ENCODE measurements at regions not wholly inside any gene's neighbourhood (a gene's known extent, or its start where the extent isn't known, plus 50 kb on each side); places are given as distances from the start of the nearest gene placed in this dataset.
"Not testable (repeated sequence)": the region's sequence is repeated elsewhere in the genome, so short reads cannot be mapped to it uniquely, and the experiment has no call there.

DNA sequence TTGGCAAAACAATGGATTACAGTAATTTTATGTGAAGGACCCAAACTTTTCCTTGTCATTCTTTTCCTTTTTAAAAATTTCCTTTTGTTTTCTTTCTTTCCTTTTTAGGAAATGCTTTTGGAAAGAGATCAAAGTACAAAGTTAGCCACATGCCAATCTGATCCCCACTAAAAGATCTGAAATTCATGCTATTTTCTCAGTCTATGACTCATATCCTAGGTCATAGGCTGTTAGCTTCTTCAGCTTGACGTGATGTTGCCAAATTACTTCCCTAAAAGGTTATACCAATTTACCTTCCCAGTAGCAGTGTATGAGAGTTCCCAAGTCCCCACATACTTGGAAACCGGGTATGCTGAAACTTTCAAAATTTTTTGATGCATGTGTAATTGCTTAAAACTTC, 355.3 kb downstream of the INSIG2 start:
- no peak for DNase-seq

DNA sequence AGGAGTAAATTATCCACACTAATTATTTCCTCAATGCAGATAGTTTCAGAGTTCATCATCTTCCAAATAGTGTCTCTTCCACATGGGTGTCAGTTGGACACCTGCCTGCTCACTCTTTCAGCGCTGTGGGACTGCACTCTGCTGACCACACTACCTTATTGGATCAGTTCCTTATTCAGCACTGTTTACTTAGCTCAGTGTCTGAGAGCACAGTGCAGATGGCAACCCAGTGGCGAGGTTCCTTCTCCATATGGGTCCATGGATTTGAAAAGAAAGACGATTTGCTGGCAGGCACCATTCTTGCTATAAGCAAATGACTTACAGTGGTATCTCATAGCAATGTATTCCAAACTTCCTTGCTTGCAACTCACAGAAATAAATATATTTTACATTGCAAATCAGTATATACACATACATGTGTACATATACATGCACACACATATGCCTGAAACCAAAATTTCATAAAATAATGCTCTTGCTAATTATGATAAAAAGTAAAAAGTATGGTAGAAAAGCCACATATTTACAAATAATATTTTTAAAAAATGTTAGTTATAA, 354.8 kb downstream of the INSIG2 start:
- no peak for DNase-seq

DNA sequence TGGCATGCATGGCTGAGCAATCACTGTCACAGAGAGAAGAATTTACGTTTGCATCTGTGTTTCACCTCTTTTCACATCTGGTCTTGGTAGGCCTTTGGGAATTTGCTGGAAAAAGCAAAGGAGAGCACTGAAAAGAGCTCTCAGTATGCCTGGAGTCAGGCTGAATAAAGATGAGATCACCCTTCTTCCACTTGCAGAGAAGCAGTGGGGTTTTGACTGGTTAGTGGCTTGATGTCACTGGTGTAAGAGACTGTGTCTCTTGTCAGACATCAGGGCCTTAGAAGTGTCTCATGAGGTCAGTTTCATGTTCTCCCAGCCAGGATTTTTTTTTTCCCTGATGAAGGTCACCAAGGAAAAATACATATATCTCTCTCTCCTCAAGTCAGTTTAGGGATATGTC, 353.8 kb downstream of the INSIG2 start:
- DNase-seq = no peak

DNA sequence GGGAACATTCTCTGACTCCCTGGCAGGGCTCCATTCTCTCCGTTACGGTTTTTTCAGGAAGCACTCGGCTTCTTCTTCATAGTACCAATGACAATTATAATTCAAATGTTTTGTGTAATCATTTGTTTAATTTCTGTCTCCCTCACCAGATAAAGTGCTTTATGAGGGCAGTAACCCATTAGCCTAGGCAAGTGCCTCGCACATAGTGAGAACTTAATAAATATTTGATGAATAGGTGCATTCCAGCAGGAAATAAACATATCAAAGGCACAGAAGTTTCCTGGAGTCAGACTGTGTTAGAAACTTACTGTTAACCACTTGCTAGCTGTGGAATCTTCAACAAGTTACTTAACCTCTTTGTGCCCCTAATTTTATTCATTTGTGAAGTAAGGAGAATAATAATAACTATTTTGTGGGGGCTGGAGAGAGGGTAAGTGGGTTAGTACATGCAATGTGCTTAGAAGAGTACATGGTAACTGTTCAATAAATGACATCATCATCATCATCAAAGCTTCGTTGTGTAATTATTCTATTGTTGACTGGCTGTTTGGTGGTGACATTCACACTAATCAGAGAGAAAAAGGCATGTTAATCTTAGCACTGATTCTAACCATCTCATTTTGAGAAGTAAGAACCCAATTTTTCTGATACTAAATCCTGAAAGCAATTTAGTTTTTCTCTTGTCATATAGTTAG, 352.3 kb downstream of the INSIG2 start:
- no peak for DNase-seq

DNA sequence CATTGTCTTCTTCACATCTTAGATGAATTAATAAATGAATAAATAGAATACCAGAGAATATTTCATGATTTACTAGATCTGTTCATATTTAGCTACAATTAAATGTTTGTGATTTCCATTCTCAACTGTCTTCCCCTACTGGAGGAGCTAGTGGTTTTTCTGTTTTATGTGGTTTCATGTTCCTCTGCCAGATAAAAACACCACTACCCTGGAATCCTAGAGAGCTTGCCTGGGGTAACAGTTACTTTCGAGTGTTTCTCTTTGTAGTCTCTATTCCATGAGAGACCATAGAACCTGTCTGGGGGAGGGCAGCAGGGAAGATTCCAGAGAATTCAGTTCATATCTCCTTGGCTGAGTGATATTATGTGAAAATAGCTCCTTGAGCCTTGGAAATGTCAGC, 349.2 kb downstream of the INSIG2 start:
- DNase-seq = no peak

DNA sequence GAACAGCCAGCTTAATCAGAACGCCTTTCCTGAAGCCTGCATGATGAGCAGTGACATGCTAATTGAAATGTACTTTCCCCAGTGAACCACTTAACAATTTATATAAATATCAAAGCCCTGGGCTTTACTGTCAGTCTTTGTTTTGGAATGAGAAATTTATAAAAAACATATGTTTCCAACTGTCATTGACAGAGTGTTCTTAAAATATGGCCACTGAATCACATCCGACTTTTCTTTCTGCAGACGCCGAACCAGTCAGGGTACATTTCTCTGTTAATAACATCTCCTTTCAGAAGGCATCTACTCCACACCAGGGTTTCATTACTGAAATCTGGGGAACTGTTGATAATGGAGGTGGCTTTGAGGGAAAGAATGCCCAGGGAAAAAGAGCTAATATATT, 343.7 kb downstream of the INSIG2 start:
- DNase-seq = no peak

DNA sequence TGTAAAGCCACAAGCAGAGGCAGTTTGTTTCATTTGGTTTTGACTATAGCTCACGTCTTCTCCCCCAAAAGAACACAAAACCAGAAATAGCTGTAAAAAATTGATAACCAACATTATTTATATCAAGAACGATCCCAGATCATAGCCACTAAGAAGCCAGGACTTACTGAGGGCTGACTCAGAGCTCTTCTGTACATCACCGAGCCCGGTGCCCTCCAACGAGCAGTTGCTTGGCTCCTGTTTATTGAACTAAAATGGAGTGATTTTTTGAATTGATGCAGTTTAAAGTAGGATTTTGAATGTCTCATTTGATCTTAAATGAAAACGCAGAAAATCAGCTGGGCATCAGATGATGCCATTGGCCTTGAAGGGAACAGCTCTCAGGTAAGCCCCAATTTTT, 343.3 kb downstream of the INSIG2 start:
- DNase-seq = no peak

DNA sequence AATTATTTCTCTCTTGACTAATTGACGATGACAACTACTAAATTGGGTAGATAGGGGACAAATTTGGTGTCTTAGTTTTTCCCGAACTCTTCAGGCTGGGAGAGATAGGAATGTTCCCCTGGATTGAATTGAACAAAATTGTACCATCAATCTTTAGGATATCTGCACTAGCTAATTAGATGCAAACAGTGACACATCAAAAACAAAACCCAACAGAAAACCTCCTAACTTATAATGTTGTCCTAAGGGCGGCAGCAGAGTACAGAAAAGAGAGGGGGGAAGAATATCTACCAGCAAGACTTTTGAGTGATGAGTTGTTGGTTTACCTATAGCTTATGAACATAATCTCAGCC, 342.9 kb downstream of the INSIG2 start:
- no peak for DNase-seq

DNA sequence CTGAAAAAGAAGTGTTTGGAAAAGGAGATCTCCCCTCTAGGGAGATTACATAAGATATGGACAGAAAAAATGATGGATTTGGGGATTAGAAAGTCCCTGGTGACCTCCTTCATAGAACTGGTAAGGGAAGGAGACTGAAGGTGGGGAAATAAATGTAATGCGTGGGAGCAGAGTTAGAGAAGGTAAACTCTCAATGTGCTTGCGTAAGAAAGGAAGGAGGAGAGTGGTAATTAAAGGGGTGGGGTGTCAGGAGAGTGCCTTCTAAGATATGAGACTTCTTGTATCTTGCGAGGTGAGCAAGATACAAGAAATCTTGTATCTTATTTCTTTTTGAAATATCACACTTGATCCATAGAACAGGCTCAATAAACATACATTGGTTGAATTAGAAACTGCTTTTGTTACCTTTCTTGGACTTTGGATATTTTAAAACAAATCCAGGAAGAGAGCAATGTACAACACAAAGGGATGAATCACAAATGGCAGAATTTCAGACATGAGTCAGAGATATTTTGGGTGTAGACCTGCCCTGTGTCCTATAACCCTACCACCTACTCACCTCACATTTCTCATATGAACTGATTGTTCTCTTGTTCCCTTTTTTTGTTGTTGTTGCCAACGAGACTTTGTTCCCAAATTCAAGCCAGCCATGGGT, 342.4 kb downstream of the INSIG2 start:
- DNase-seq = no peak

DNA sequence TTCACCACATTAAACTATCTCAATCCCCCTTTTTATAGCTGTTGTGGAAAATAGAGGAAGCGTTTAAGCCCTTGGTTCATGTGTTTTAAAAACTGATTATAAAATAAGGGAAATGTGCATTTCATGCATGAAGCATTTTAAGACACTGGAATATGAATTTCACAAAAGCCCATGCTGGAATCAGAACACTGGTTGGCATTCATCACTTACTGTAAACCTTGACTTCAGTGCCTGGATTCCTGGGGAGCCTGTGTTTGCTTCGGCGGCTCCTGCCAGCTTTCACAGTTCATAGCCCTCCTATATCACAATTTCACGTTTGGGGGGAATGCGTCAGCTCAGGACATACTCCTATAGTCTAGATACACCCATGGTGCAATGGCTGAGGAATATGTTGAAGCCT, 336.9 kb downstream of the INSIG2 start:
- DNase-seq = no peak

DNA sequence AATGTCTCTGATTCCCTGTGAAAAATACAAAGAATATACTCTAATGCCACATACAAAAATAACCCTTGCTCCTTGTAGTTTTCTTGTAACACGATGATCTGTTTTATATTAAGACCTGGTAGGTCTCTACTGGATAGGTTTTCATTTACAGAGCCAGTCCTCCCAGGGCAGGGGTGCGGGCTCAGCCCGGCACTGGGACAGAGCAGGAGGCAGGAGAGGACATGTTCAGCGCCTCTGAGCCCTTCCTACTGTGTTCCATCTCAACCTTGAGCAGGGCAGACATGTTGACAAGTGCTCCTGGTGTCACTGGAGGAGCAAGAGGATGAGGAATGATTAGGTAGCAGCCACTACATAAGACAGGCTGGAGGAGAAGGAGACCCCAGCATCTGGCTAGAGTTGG, 335.5 kb downstream of the INSIG2 start:
- DNase-seq = no peak

DNA sequence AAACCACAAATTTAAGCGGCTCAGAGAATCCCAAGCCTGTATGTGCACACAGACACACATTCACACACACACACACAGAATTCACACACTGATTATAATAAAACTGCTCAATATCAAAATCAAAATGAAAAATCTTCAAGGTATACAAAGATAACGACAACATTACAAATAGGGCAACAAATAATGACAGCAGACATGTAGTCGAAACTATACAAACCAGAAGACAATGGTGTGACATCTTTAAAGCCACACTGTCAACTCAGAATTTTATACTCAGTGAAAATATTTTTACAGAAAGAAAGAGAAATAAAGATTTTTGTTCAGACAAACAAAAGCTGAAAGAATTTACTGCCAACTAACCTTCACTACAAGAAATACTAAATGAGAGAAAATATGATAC, 333.4 kb downstream of the INSIG2 start:
- no peak for DNase-seq

DNA sequence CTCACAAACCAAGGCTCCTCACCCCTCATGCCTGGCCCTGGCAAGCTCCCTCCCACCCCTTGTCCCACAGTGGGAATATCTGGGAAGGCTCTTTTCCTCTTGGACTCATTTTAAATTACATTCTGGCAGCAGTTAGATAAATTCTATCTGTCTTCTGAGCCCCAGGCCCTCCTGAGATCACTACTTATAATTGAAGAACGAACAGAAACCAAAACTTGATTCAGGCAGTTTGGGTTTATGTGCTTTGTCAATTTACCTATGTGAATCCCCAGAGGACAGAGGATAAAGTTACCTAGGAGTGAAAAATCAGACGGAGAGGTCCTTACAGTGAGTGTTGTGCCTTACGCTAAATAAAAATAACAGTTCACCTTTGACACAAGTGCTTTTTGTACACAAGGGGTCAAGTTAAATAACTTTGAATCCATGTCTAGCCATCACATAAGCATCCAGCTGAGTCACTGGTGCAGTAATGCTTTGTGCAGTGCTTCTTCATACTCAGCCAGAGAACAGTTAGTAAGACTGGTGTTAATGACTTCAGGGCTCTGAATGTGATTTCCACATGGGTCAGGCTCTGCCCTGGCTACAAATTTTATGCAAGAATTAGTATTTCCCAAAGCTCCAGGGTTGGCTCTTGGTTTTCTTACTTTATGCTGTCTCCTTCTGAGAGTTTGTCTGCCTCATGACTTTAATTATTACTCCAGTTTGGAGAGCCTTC, 329.3 kb downstream of the INSIG2 start:
- DNase-seq = no peak

DNA sequence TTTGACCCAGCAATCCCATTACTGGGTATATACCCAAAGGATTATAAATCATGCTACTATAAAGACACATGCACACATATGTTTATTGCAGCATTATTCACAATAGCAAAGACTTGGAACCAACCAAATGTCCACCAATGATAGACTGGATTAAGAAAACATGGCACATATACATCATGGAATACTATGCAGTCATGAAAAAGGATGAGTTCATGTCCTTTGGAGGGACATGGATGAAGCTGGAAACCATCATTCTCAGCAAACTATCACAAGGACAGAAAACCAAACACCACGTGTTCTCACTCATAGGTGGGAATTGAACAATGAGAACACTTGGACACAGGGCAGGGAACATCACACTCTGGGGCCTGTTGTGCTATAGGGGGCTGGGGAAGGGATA, 326.9 kb downstream of the INSIG2 start:
- DNase-seq = not testable (repeated sequence)

DNA sequence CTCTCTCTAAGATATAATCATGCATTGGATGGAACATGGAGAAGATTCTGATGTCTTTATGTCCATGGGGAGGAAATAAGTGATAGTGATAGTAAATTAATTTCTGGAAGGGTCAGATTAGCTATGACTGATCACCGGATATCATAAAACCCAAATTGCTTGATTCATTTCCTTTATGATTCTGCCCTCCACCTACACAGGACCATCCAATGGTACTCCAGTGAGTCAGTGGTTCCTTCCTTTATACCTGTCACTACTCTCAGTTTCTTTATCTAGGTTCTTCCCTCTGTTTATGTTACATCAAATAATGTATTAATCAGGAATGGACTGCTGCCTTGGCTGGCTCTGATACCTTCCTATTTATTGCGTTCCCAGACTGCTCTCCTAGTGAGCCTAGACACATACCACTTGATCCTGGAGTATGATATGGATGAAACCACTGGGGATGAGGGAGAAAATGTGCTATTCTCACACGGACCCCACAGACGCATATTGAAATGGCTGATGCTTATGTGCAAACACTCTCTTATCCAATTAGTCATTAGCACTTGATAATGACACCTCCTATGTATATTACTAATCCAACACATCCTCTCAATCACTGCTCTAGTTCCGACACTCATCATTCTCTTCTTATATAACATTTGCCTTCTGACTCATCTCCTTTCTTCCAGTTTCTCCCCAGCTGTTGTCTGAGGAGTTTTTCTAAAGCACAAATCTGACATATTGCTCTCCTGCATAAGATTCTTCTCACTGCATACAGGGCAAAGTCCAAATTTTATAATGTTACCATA, 315.6 kb downstream of the INSIG2 start:
- no peak for DNase-seq

DNA sequence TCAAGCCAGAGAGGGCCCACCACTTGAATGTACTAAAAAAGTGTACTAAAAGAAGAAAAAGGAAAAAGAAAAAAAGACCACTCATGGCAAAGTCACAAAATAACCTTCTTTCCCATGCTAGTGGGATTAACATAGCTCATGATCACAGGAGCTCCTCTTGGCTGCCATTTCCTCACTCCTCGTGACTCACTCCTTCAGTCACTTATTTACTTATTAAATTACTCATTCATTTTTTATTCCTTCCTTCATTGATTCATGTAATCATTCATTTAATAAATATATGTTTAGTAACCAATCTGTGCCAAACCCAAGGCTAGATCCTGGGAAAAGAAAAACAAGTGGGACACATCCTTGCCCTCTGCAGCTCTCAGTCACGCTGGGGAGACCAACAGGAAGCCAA, 300.5 kb downstream of the INSIG2 start:
- no peak for DNase-seq

DNA sequence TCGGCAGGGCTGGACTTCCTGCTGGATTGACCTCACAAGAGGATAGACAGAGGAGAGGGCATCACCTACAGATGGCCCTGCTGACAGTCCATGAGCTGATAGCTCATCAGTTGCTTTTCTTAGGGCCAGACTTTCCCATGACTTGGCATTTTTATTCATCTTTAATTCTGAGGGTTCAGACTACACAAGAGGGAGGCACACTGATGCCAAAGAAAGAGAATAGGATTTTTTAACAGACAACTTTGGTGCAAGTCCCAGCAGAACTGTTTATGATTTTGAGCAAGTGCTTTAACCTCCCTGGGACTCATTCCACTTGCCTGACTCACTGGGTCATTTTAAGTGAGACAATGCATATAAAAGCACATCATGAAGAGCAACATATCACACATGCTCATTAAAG, 299.2 kb downstream of the INSIG2 start:
- no peak for DNase-seq

DNA sequence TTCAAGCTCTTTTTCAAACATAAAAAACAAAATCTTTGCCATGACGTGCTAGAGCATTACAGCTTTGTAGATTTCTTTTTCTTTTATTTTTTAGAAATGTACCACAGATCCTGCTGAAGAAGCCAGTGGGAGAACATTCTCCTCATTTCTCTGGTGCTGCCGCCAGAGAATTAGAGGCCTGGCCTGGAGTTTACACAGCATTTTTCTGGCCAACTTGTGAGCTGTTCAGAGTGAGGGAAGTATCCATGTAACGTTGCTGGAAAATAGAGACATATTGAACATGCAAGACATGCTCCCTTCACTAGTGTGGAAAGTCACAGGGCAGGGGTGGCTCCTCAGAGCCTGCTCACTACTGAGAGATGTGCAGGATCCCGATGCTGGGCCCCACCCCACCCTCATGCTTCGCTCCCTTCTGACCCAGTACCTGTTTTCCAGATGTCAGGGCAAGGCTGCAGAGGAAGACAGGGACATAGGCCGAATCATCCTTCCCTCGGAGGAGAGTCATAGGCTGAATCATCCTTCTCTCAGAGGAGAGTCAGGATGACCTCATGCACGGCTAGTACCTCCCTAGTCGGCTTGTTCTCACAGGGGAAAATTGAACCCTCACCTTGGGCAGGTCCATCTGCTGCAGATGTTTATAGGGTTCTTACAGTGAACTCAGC, 298.5 kb downstream of the INSIG2 start:
- no peak for DNase-seq

DNA sequence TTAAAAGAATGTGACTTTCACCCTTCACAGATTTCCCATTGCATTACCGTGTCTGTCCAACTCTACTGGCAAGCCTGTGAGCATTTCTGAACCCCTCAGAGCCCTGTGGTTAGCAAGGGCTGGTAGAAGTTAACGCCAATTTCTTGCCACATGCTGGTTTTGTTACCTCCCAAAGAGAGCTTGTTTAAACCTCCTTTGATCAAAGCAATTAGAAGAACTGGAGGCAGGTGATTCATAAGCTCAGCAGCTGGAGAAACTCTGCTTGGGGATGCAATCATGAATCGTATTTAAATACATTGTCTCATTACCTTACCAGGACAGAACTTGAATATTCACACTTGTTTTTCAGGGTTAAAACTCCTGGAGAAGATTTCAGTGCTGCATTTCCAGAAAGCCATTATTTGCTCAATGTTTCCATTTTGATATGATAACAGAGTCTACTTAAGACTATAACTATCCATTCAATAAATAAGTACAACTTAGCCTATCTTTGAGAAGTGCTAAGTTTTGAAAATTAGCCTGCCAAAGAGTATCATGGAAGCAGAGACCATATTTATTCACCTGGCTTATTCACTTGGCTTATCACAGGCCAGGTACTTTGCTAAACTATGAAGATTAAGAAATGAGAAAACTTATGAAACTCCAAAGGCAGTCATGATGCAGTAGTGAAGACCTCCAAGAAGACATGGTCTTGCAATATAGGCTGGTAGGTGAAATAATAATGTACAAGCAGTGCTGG, 292.8 kb downstream of the INSIG2 start:
- DNase-seq = no peak

DNA sequence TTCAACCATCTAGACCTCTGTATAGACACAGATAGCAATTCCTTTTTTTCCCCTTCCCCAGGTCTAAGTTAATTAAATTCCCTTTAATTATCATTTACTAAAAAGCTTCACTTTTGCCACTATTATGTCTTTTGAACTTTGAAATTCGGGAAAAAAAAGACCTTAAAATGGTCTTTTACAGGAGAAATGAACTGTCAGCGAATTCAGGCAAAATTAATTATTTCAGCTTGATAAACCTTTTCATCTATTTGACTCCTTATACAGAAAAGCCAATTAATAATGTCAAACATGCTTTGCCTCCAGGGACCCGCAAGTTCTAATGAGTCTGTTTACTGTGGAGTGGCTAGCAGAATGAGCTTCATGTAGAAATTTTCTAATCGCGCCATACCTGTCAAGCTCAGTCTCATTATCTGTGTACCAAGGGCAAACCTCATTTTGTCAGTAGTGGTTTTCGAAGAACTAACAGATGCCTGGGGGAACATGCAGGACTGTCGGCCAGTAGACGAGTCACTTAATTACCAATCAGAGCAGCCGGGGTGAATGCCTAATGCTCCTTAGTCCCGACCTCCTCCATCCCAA, 287.7 kb downstream of the INSIG2 start:
- DNase-seq = no peak

DNA sequence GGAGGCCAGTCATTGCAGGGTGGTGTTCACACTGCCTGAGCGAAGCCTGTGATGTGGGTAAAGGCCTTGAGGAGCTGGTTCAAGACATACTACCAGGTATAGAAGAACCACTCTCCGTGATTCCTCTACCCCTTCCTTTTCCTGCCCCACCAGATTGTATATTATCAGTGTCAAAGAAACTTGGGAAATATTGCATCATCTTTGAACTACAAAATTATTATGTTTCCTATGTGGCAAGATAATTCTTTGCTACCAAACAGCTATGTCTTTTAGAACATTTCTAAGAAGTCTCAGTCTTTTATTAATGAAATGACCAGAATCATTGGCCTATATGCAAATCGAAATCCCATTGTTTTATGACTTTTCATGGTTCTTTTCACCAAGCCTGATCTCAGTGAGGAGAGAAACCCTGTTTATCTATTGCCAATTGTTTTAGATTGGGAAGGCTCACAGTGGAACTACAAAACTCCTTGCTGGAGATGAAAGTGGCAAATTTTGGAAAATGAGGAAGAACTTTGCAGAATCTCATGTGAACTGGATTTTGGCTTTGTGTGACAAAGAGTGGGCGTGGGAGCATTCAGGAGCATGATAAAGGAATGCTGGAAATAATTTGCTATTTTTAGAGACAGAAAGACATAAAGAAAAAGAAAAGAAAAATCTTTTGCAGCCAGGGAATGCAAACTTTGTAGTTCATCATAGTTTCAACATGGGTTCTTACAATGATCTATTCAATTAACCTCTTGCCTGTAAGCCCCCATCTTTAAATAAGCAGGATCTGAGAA, 286.9 kb downstream of the INSIG2 start:
- no peak for DNase-seq
